HG03439 (cell line): ENCODE measurements at regions not wholly inside any gene's neighbourhood (a gene's known extent, or its start where the extent isn't known, plus 50 kb on each side); places are given as distances from the start of the nearest gene placed in this dataset.
"Not testable (repeated sequence)": the region's sequence is repeated elsewhere in the genome, so short reads cannot be mapped to it uniquely, and the experiment has no call there.

ENCODE experiments used
- ATAC-seq: cut with Tn5 transposase; IDR thresholded peaks from one replicate; pipeline ENCODE4 v1.9.1; 2021; ENCODE audit warnings: mild to moderate bottlenecking, moderate library complexity; ENCODE audit not compliant: unreplicated experiment

- ATAC-seq, result no peak
Observed at GRCh38 chr21:39004634-39005501, 178.4 kb downstream of the PSMG1 start.

GRCh38 chr21:39003982-39004633 is 179.1 kb downstream of the PSMG1 start:
- no peak for ATAC-seq

GRCh38 chr21:39001341-39001740 is 181.9 kb downstream of the PSMG1 start:
- no peak for ATAC-seq

- ATAC-seq, result no peak
Observed at GRCh38 chr21:39000496-39000895, 182.8 kb downstream of the PSMG1 start.

- ATAC-seq, result no peak
Observed at GRCh38 chr21:38999161-38999560, 184.1 kb downstream of the PSMG1 start.

GRCh38 chr21:38998281-38998680 is 185.0 kb downstream of the PSMG1 start:
- not testable (repeated sequence) for ATAC-seq

GRCh38 chr21:38997843-38998175 is 185.4 kb downstream of the PSMG1 start:
- ATAC-seq, result not testable (repeated sequence)

GRCh38 chr21:38997051-38997842 is 186.0 kb downstream of the PSMG1 start:
- no peak for ATAC-seq

GRCh38 chr21:38996355-38996754 is 186.9 kb downstream of the PSMG1 start:
- no peak for ATAC-seq

GRCh38 chr21:38995731-38996130 is 187.5 kb downstream of the PSMG1 start:
- no peak for ATAC-seq

- ATAC-seq, result no peak
Observed at GRCh38 chr21:38995071-38995669, 188.1 kb downstream of the PSMG1 start.

GRCh38 chr21:38994042-38994441 is 188.3 kb downstream of the ETS2 start:
- ATAC-seq, result no peak

- no peak for ATAC-seq
Observed at GRCh38 chr21:38993561-38993960, 187.8 kb downstream of the ETS2 start.

- no peak for ATAC-seq
Observed at GRCh38 chr21:38992737-38993136, 187.0 kb downstream of the ETS2 start.

GRCh38 chr21:38990424-38990794 is 184.7 kb downstream of the ETS2 start:
- no peak for ATAC-seq

GRCh38 chr21:38989745-38990423 is 184.2 kb downstream of the ETS2 start:
- no peak for ATAC-seq

- ATAC-seq, result no peak
Observed at GRCh38 chr21:38989379-38989744, 183.6 kb downstream of the ETS2 start.

- no peak for ATAC-seq
Observed at GRCh38 chr21:38988509-38989378, 183.0 kb downstream of the ETS2 start.

GRCh38 chr21:38987633-38988508 is 182.1 kb downstream of the ETS2 start:
- ATAC-seq, result no peak
